HFFc6 (cell line): ENCODE measurements at regions not wholly inside any gene's neighbourhood (a gene's known extent, or its start where the extent isn't known, plus 50 kb on each side); places are given as distances from the start of the nearest gene placed in this dataset.

Experiments used
- DNase-seq: peaks from one replicate; pipeline ENCODE4 v3.0.0-alpha.2; 2018
- H3K27ac Mint-ChIP-seq: 2 replicates; pipeline ENCODE4 v1.8.0; 2020; ENCODE audit warnings: mild to moderate bottlenecking, mixed read lengths
- H3K27me3 Mint-ChIP-seq: 2 replicates; pipeline ENCODE4 v1.8.0; 2021; ENCODE audit warnings: mild to moderate bottlenecking, moderate library complexity, mixed read lengths; ENCODE audit not compliant: insufficient read depth
- H3K36me3 Mint-ChIP-seq: 2 replicates; pipeline ENCODE4 v1.8.0; 2021; ENCODE audit warnings: low read depth, mixed read lengths
- H3K4me1 Mint-ChIP-seq: 2 replicates; pipeline ENCODE4 v1.8.0; 2020; ENCODE audit warnings: low read depth, mixed read lengths
- H3K4me3 Mint-ChIP-seq: 2 replicates; pipeline ENCODE4 v1.8.0; 2020; ENCODE audit warnings: mild to moderate bottlenecking, moderate library complexity, mixed read lengths
- H3K9me3 Mint-ChIP-seq: 2 replicates; pipeline ENCODE4 v1.8.0; 2020; ENCODE audit warnings: mild to moderate bottlenecking, mixed read lengths
- CTCF ChIP-seq: fragments of 200-600 bp; sonication (generic); IDR thresholded peaks from 2 replicates; pipeline ENCODE4 v1.5.0; 2021; ENCODE audit warnings: antibody characterized with exemption, mild to moderate bottlenecking

- H3K27me3 Mint-ChIP-seq: peaks cover 2% of the 10 kb centered on the region; the same call in 1 of the 2 replicates
- H3K4me1 Mint-ChIP-seq: no peaks in the 10 kb centered on the region
- H3K27ac Mint-ChIP-seq: no peak overlapping the region
- TF ChIP-seq CTCF: no peak
- no peak overlapping the region for H3K4me3 Mint-ChIP-seq
- DNase-seq: no peak
- H3K9me3 Mint-ChIP-seq: no peaks in the 10 kb centered on the region
- no peaks in the 10 kb centered on the region; the same call in 1 of the 2 replicates for H3K36me3 Mint-ChIP-seq
These were observed 70.4 kb upstream of the PDZRN3 start for GRCh38 chr3:73694983-73695757.

GRCh38 chr3:73687106-73688004 lies 62.6 kb upstream of the PDZRN3 start:
- no peak overlapping the region for H3K27ac Mint-ChIP-seq
- no peaks in the 10 kb centered on the region for H3K9me3 Mint-ChIP-seq
- TF ChIP-seq CTCF: no peak

GRCh38 chr3:73685061-73685460 lies 60.3 kb upstream of the PDZRN3 start:
- H3K4me3 Mint-ChIP-seq: no peak overlapping the region
- H3K27ac Mint-ChIP-seq: no peak overlapping the region
- no peak for DNase-seq
- TF ChIP-seq CTCF: no peak
- H3K4me1 Mint-ChIP-seq: peaks cover 40% of the 10 kb centered on the region
- H3K9me3 Mint-ChIP-seq: no peaks in the 10 kb centered on the region
- H3K27me3 Mint-ChIP-seq: no peaks in the 10 kb centered on the region
- H3K36me3 Mint-ChIP-seq: no peaks in the 10 kb centered on the region

More at GRCh38 chr3:73687106-73688004, 62.6 kb upstream of the PDZRN3 start:
- DNase-seq: peak; percentile 45
- Mint-ChIP-seq H3K4me1 (peaks cover 23% of the 10 kb centered on the region), H3K27me3 (no peaks in the 10 kb centered on the region), H3K36me3 (no peaks in the 10 kb centered on the region), H3K4me3 (peak overlapping the region; percentile 31; the same call in 1 of the 2 replicates)

GRCh38 chr3:73683706-73684105 lies 59.0 kb upstream of the PDZRN3 start:
- Mint-ChIP-seq H3K27ac (no peak overlapping the region), H3K4me3 (no peak overlapping the region), H3K9me3 (no peaks in the 10 kb centered on the region), H3K4me1 (peaks cover 40% of the 10 kb centered on the region), H3K36me3 (no peaks in the 10 kb centered on the region), H3K27me3 (no peaks in the 10 kb centered on the region)
- no peak for DNase-seq
- no peak for TF ChIP-seq CTCF

- Mint-ChIP-seq H3K27ac (peak overlapping the region; percentile 76), H3K9me3 (no peaks in the 10 kb centered on the region), H3K4me3 (peak overlapping the region; percentile 50; the same call in 1 of the 2 replicates), H3K4me1 (peaks cover 19% of the 10 kb centered on the region), H3K36me3 (no peaks in the 10 kb centered on the region), H3K27me3 (no peaks in the 10 kb centered on the region)
- no peak for TF ChIP-seq CTCF
- peak; percentile 70 for DNase-seq
These were observed 56.9 kb upstream of the PDZRN3 start for GRCh38 chr3:73681610-73682009.
